Hematopoietic multipotent progenitor cell treated with erythropoietin and hydrocortisone succinate and interleukin-3 and kit ligand, for 6 days (in vitro differentiated cells): ENCODE measurements at regions not wholly inside any gene's neighbourhood (a gene's known extent, or its start where the extent isn't known, plus 50 kb on each side); places are given as distances from the start of the nearest gene placed in this dataset.

Experiments used
- DNase-seq: peaks from one replicate; pipeline ENCODE4 v3.0.0-alpha.2; 2015

DNA sequence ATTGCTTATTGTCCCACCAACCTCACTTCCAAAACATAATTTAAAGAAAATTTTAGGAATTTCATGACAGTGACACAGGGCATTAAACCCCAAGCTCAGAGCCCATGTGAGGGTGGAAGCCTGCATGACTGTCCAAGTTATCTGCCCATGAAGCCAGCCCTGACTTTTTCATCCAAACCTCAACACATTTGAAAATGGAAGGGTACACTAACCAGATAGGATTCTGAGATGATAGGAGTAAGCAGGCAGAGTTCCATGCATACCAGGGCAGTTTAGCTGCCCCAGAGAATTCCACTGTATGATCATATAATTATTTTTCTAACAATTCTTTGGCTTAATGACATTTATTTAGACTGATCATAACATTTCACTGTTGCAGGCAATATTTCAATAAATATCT, 986.0 kb downstream of the TTLL7 start:
- DNase-seq = no peak

DNA sequence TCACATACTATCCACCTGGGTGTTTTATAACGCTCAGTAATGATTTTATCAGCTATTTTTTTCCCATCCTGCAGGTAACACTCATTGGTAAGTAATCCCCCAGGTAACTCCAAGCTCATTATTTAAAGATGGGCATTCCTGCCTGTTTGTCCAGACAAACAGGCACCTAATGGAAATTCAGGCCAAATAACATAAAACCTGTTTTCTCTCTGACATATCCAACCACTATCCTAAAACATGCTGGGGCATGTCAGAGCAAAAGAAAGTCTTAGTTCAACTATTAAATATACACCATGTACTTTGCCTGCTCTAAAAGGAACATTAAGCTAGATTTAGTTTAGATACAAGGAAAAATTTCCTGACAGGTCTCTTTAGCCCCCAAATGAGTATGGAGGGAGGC, 987.7 kb downstream of the TTLL7 start:
- DNase-seq = no peak

DNA sequence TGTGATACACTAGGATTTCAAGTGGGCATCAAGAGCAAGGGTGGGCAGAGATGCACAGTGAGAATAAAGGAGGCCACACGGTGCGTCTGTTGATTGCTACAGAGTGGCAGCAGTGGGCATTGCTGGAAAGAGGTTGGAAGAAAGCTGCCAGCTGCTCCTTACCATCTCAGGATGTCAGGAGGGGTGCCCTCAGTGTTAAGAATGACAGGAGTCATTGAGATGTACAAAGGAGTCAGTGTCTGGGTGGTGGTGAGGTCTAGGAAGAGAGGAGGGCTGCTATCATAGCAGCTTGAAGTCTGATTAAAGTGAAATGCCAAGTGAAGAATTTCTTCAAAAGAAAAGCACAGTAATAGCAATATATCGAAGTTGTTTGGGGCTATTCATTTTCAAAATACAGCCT, 992.7 kb downstream of the TTLL7 start:
- DNase-seq = no peak

DNA sequence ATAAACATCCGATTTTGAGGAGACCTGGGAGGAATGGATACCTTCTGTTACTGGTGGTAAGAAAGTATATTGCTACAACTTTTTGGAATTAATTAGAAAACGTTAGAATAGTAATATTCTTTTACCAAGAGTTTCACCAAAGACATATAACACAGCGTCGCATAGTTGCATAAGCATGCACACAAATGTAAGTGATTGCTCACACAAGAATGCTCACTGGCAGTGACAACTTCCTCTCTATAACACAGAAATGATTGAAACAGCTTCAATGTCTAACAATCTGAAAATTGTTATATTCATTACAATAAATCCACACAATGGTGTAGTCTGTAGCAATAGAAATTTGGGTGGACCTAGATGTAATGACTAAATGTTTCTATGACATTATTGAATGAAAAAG, 998.6 kb downstream of the TTLL7 start:
- DNase-seq = no peak

DNA sequence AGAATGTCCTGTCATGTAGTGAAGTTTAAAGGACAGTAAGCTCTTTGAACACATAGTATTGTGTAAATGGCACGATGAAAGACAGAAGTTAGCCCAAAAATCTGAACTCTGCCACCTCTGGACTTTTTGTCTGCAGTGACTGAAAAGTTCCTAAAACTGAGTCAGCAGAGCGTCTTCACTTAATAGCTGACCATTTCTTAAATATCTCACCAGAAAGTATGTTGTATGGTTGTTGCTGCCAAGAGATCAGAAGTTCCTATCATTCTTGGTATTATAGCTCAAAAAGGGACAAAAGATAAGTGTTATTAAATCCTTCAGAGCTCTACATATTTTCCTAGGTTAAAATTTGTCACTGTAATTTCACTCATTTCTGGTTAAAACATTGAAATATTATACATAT, 1003.0 kb downstream of the TTLL7 start:
- no peak for DNase-seq

DNA sequence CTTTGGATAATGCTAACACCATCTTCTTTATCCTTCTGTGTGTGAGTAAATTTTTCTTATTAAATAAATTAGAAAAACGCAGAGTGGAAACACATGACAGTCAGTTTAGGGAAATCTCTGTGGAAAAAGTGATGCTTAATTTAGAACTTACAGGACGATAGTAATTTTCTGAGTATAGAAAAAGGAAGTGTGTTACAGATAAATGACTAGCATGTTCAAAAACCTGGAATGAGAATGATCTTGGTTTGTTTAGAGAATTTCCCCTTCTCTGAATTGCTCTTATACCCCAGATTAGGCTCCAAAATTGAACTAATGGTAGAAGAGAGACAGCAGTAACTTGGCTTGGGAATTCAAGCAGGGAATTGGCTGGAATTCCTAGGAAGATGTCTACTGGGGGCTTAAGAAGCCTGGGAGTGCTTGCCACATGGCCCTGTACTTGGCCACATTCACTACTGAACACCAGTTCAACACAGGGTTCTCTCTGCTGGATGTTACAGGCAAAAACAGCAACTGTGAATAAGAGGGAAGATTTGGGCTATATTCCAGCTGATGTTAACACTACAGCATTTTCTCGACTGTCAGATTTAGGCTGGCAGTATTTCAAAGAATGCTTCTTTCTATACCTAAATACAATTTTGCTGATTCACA, 1004.2 kb downstream of the TTLL7 start:
- no peak for DNase-seq

DNA sequence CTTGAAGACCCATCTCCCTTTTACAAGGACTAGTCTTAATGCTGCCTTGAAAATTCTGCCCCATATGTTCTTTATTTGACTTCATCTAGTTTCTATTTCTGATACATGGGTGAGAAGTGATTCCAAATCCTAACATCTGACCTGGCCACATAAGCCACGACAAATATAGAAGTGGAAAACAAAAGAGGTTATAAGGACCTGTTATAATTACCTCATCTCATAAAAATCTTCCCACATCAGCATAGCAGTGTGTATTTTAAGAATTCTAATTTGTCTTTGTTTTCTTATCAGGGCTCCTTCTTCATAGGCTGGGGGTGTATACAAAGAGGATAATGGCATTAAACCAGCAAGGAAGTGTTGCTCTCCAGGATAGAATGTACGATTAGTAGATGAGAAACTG, 1007.4 kb downstream of the TTLL7 start:
- DNase-seq = no peak

DNA sequence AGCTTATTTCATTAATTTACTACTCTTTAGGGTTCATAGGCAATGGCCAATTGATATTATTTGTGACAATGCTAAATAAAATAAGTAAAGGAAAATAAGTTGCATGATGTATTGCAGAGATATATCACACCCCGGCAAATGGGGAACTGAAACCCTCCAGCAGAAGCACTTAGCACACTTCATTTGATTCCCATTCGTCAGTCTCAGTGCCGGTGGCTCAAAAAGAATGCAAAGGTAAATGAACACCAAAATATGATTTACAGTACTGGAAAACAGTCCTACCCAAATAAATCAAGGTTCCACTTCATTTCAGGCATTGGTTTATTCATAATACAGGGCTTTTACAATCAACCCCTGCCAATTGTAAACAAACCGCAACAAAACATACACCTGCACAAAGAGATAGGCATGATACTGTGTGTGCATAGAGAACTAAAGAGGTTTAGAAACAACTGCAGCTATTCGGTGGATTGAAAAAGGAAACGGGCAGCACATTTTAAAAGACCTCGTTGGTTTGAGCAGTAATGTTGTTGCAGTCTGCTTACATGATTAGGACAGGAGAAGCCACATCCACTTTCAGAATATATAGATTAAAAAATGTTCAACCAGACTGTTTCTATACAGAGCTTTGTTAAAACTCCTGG, 1019.2 kb downstream of the TTLL7 start:
- DNase-seq = peak; percentile 1

DNA sequence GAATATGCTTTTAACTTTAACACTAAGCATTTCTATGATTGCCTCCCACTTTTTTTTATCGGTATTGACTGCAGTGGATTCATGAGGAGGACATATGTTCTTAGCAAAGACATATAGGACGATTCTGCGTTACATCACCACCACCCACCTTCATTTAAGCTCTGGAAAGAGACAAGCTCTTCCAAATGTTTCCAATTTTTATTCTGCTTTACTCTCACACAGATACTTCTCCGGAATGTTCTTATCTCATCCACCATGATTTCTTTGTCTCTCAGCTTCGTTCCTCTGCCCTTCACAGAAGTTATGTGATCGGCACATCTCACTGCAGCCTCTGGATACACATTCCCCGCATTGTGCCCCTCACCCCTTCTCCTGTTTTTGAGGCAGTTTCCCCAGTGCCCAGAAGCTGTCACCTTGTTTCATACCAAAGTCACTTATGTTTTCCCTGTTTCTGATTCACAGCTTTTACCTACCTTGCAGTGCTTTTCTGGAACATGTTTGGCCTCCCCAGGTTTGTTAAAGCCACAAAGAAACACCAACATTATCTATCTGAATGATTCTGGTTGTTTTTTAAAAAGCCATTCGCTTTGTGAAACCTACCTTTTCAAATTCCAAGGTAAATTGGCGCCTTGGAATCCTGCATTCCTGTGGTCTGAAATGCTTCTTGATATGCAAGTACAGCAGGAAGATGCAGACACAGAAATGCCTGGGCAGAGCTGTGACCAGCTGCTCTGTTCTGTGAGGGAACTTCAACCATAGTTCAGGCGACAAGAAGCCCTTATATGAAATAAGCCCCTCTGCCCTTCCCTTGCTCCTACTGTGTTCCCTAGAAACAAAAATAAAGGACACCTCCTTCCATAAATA, 1020.2 kb downstream of the TTLL7 start:
- DNase-seq = no peak

DNA sequence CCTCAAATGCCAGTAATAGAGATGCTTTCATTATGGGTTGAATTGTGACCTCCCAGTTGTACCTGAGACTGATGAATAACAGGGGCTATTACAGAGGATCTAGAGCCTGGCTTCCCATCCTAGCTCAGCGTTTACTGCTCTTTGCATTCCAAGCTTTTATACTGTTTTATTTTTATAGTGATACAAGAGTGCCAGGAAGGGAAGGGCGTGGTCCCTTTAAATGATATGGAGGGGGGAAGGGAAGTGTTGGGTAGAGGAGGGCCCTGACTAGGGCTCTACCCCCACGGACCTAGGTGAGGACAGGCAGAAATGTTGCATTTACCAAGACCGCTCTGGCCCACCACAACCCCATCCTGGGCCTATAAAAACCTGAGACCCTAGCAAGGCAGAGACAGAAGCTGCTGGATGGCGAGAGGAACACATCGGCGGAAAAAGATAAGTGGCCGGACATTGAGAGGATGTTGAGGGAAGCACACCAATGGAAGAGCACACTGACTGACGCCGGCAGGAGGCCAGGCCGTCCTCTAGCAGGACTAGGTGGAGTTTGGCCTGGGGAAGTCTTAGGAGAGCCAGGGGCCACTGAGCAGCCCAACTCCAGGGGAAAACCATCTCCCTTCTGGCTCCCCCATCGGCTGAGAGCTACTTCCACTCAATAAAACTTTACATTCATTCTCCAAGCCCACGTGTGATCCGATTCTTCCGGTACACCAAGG, 1025.9 kb downstream of the TTLL7 start:
- DNase-seq = no peak

DNA sequence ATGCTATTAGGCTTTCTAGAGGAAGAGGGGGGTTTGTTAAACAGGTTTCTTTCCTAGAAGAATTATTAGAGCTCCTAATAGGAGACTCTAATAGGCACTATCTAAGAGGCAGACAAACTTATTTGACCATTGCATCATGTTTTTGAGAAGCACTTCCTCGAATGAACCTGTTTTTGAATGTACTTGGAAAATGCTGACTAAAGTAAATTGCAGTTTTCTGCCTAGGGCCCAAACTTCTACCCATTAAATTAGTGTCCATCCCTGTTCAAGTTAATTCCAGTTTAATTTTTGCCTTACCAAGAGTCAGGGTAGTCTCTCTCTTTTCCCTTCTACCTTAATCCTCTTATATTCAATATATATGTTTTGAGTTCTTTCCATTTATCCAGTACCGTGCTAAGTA, 1029.6 kb downstream of the TTLL7 start:
- no peak for DNase-seq

DNA sequence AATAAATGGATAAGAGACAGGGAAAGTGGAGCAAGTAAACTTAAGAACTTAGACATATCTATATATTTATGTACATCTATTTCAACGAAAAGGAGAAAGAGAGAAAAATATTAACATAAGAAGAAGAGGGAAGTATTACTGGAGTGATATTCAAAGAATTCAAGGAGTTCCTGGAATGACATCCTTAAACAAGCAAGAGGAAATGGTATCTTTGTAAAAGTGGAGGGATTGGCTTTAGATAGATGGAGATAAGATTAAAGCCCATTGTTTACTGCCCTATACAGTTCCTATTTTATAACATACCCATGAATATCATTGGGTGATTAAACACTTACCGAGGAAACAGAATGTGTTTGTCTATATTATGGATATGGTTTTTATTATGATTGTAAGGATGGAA, 1036.3 kb downstream of the TTLL7 start:
- DNase-seq = no peak

DNA sequence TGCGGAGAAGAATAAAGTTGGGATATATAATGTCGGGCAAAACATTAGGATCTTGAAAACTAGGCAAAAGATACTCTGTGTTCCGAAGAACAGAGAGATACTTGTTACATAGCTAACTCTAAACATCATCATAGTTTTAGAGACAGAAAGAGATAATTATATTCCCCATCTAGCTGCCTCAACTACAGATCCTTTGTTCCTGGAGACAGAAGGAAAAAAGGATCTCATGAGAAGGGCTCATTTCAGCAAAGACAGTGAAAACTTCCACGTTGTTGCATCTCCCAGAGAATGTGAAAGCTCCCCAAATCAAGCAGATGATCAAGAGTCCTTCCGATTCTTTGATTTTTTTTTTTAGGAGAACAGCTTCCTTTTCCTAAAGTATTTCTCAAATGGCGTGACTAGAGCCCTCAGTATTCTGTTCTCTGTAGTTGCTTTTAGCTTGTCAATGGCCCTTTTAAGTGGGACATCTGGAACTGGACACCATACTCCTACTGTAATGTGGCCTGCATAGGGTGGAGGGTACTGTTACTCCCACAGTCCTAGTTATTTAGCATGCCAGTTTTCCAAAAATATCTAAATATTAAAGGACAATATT, 1048.2 kb downstream of the TTLL7 start:
- DNase-seq = no peak

DNA sequence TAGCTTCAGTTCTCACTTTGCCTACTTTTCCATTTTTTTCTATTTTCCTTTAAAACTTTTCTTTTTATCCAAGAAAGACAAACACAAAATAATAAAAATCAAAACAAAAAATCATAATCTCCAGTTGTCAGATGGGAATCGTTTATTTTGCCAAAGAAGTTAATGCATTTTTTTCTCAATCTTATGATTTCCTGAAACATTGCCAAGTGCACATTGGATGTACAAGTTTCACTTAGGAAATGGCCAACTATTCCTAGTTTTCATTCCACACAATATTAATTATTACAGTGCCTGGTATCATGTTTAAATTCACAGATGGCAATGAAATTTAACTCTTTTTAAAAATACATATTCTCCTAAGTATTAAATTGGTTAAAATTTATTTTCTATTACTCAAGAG, 1050.5 kb downstream of the TTLL7 start:
- DNase-seq = no peak

DNA sequence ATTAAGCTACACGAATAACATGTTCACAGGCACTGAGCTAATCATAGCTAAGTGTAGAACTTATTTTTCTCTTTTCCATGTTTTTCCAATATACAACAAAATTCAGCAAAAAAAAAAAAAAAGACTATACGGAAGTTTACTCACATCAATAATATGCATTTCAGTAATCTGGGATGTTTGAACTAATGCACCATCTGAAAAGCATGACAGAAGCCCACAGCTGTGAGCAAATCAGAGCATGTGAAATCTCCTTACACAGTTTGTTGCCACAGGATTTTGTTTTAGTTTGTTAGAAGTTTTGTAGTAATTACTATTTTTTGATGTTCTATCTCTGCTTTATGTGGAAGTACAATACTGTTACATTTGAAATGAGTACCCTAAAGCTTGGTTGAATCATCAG, 1051.7 kb downstream of the TTLL7 start:
- DNase-seq = no peak

DNA sequence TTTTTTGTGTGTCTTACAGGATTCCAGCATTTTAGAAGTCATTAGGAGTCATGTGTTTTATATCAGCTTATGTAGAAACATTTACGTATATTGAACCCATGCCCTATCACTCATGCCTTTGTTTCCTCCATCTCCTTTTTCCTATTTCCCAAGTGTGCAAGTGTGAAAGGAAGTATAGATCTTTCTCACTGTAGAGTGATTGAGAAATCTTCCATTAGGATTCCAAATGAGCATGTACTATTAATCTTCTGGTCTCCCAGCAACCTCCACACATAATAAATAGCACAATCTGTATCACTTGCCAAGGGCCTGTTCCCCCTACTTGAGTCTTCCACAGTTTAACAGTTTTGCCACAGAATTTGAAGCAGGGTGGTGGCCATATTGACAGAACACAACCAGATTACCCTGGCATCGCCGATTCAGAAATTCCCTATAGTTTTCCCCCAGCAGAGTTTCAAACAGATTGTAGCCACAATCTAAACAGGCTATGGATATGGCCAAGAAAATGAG, 1052.8 kb downstream of the TTLL7 start:
- DNase-seq = no peak

DNA sequence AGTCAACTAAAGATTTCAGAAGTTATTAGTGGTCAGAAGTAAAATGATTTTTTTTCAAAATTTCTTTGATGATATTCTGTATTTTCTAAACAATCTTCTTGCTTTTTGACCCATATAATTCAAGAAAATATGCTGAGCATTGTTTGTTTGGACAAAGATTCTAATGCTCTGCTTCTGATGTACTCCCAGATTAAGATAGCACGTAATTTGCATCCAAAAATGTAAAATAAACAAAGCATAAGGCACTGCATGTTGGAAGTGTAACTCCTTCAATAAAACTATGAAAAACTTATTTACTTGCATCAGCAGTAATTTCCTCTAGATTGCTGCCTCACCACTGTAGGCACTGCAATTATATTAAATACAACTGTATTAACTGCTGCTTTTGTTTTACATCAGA, 1054.1 kb downstream of the TTLL7 start:
- DNase-seq = no peak

DNA sequence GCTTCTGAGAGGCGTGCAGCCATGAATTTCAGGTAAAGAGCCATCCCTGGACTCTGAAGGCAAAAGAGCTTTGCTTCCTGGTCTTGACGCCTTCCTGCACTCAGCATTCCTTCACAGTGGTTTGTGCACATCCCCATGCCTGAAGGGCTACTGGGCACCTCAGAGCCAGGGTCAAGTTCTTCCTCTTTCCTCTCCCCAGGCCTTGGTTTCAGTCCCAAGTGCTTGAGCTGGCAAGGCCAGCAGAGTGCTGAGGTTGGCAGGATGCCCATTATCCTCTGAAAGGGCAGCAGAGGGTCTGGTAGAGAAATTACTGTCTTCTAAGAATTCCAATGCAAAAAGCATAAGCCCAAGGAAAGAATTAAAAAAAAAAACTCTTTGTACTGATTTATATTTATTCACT, 1064.9 kb downstream of the TTLL7 start:
- no peak for DNase-seq

DNA sequence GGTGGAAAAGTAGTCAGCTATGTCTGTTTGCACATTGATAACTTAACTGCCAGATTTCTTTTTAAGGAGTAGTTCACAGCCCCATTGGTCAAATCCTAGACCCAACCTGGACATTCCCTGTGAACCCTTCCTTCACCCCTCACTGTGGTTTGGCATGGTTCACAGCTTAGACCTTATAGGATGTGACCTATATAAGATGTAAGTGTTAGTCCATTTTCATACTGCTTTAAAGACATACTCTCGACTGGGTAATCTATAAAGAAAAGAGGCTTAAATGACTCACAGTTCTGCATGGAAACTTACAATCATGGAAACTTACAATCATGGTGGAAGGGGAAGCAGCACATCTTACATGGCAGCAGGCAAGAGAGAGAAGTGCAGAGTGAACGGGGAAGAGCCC, 1066.2 kb downstream of the TTLL7 start:
- DNase-seq = no peak

DNA sequence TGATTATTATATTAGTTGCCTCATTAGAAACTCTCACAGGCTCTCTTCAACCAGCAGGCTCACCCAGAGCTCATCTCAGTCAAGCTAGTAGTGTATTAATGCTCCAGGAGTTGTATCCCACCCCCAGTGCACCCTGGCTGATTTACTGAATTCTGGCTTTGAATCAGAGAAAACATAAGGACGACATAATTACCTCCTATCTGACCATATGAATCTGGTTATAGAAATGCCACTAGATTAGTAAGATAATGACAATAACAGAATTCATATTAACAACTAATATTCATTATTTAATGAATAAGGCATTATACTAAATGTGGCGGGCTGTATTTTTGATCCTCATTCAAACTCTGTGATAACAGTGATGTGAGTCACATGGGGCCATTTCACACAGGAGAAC, 1066.7 kb downstream of the TTLL7 start:
- DNase-seq = no peak

DNA sequence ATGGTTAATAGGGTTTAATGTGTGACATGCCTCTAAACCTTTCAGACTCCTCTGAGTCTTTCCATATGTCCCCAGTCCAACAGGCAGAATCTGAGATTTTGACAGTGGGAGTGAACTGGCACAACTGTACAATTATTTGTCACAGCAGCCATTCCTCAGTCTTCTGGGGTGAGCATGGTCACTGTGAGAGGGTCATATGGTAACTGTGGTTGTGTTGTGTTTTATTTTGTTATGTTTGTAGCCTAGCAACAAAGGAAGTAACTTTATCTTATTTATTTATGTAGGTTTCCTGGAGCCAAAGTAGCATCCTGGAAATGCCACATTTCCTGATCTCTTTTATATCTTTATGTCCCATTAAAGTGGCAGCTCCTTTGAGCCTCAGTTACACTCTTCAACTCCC, 1067.9 kb downstream of the TTLL7 start:
- DNase-seq = no peak

DNA sequence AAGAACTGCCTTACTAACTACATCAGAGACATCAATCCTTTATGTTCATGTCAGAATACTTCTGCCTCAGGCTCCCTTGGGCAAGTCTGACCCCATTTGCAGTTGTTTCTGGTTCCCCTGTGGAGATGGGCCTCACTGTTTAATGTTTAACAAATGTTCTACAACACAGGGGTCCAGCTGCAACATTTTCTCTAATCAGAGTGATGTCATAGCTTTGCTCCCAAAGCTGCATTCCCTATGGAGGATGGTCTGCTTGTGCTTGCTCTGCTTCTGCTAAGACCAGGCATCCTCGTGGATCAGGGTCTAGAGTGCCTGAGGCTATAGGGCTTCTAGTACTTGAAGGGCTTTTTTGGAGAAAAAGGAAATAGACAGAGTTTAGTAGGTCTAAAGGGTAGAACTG, 1071.2 kb downstream of the TTLL7 start:
- DNase-seq = no peak

DNA sequence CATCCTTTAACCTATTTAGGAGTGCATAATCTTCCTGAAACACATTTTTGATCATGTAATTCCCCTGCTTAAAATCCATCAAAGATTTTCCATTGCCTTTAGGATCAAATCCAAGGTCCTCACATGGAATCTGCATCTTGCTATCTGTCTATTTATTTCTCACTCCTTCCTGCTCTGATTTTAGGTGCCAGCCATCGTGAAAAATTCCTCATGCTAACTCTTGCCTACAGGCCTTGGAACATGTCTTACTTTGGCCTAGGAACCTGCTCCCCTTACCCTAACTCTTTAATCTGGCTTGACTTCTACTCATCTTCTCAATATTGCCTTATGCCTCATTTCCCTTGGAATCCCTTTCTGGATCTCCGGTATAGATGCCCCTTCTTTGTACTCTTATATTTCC, 1074.3 kb downstream of the TTLL7 start:
- DNase-seq = no peak
